ENCODE measurements at regions not wholly inside any gene's neighbourhood (a gene's known extent, or its start where the extent isn't known, plus 50 kb on each side); places are given as distances from the start of the nearest gene placed in this dataset.
"Not testable (repeated sequence)": the region's sequence is repeated elsewhere in the genome, so short reads cannot be mapped to it uniquely, and the experiment has no call there.

GRCh38 chr5:42894057-42894456 lies 82.4 kb upstream of the SELENOP start:
- no peak for DNase-seq

GRCh38 chr5:42889311-42889933 lies 77.7 kb upstream of the SELENOP start:
- DNase-seq: peak; percentile 48

- DNase-seq: no peak
Measured at GRCh38 chr5:42888771-42889170, 77.1 kb upstream of the SELENOP start.

- no peak for DNase-seq
Measured at GRCh38 chr5:42887575-42887974, 75.9 kb upstream of the SELENOP start.

GRCh38 chr5:42887097-42887496 lies 75.4 kb upstream of the SELENOP start:
- DNase-seq: peak; percentile 48

- no peak for DNase-seq
Measured at GRCh38 chr5:42886635-42887034, 74.9 kb upstream of the SELENOP start.

GRCh38 chr5:42884326-42884725 lies 72.6 kb upstream of the SELENOP start:
- DNase-seq: no peak

- no peak for DNase-seq
Measured at GRCh38 chr5:42881416-42882117, 69.9 kb upstream of the SELENOP start.

- no peak for DNase-seq
Measured at GRCh38 chr5:42880496-42881150, 68.9 kb upstream of the SELENOP start.

GRCh38 chr5:42879291-42879690 lies 67.6 kb upstream of the SELENOP start:
- no peak for DNase-seq

GRCh38 chr5:42878550-42878949 lies 66.9 kb upstream of the SELENOP start:
- no peak for DNase-seq

- DNase-seq: no peak
Measured at GRCh38 chr5:42878041-42878440, 66.3 kb upstream of the SELENOP start.

GRCh38 chr5:42877431-42877830 lies 65.7 kb upstream of the SELENOP start:
- DNase-seq: no peak

- no peak for DNase-seq
Measured at GRCh38 chr5:42876375-42876844, 64.7 kb upstream of the SELENOP start.

GRCh38 chr5:42875785-42876374 lies 64.2 kb upstream of the SELENOP start:
- DNase-seq: no peak

GRCh38 chr5:42875211-42875610 lies 63.5 kb upstream of the SELENOP start:
- DNase-seq: no peak

GRCh38 chr5:42874621-42875198 lies 63.0 kb upstream of the SELENOP start:
- no peak for DNase-seq

GRCh38 chr5:42872865-42873264 lies 61.2 kb upstream of the SELENOP start:
- DNase-seq: no peak

GRCh38 chr5:42870882-42871418 lies 59.3 kb upstream of the SELENOP start:
- DNase-seq: no peak

- DNase-seq: not testable (repeated sequence)
Measured at GRCh38 chr5:42868417-42868816, 56.7 kb upstream of the SELENOP start.

GRCh38 chr5:42864749-42865148 lies 53.1 kb upstream of the SELENOP start:
- DNase-seq: not testable (repeated sequence)
